ENCODE measurements at regions not wholly inside any gene's neighbourhood (a gene's known extent, or its start where the extent isn't known, plus 50 kb on each side); places are given as distances from the start of the nearest gene placed in this dataset.

- H3K4me3 Mint-ChIP-seq: no peak overlapping the region; a peak in 1 of 5 replicates
- no peak overlapping the region for H2BK15ac ChIP-seq (ENCODE audit: low read depth, low read length)
- no peaks in the 10 kb centered on the region for H3K36me3 Mint-ChIP-seq (ENCODE audit: insufficient read depth in 1 of 3, low read depth in 3 of 3)
- no peaks in the 10 kb centered on the region; a peak in 1 of 5 replicates for H3K9me3 Mint-ChIP-seq
- no peak overlapping the region for H4K5ac ChIP-seq (ENCODE audit: insufficient read length, low read depth, low read length)
- H2BK120ac ChIP-seq (ENCODE audit: low read depth, low read length, poor library complexity, severe bottlenecking): no peak overlapping the region
- H3K27me3 ChIP-seq (ENCODE audit: insufficient read depth, low read length): no peaks in the 10 kb centered on the region
- H3K27me3 Mint-ChIP-seq (ENCODE audit: low read depth): peaks cover 6% of the 10 kb centered on the region; the same call in 1 of the 2 replicates
- H2AK5ac ChIP-seq (ENCODE audit: insufficient read length, low read length): no peak overlapping the region
- no peak overlapping the region for H3K4ac ChIP-seq (ENCODE audit: low read depth, low read length)
- no peaks in the 10 kb centered on the region for H4K20me1 ChIP-seq (ENCODE audit: control insufficient read depth, insufficient read depth, insufficient read length)
- H3T11ph ChIP-seq (ENCODE audit: low read length): no peak overlapping the region
- no peak overlapping the region for H4K8ac ChIP-seq (replicated peaks; ENCODE audit: insufficient read length, low read depth, low read length)
- no peaks in the 10 kb centered on the region; the same call in 1 of the 2 replicates for H3K4me1 ChIP-seq (ENCODE audit: insufficient read depth, low read length)
- H2AFZ ChIP-seq (ENCODE audit: low read length): no peak overlapping the region
- H3K23ac ChIP-seq (ENCODE audit: insufficient read length, low read depth, low read length): no peak overlapping the region
- H2BK12ac ChIP-seq (ENCODE audit: insufficient read length, low read depth, low read length): no peak overlapping the region
- no peak overlapping the region for H3K9ac ChIP-seq (ENCODE audit: extremely low read depth, insufficient read length, low read length)
- no CpG with 5 or more reads among the region's 5 CpGs for WGBS (ENCODE audit: extremely low coverage, insufficient read length, low lambda C conversion rate)
- H3K4me1 Mint-ChIP-seq: peaks cover 21 to 22% of the 10 kb centered on the region in 2 experiments
- no peak overlapping the region for H4K91ac ChIP-seq (ENCODE audit: insufficient read length, low read depth, low read length)
- TF ChIP-seq CTCF (conservative IDR thresholded peaks at IDR 0.05): no peak
- no peaks in the 10 kb centered on the region for H3K9me3 ChIP-seq (ENCODE audit: control insufficient read depth, low read depth, low read length)
- H3K27ac ChIP-seq (ENCODE audit: insufficient read length, low read depth, low read length): no peak overlapping the region
- H3K18ac ChIP-seq (ENCODE audit: insufficient read length, low read depth, low read length): no peak overlapping the region
- H3K14ac ChIP-seq (ENCODE audit: insufficient read depth, low read length): no peak overlapping the region; the same call in 1 of the 2 replicates
- H3K4me2 ChIP-seq (ENCODE audit: insufficient read depth, insufficient read length, low read length): no peak overlapping the region
- no peaks in the 10 kb centered on the region for H3K79me1 ChIP-seq (ENCODE audit: insufficient read depth, low read depth, low read length, poor library complexity, severe bottlenecking)
- no peak overlapping the region for H2BK5ac ChIP-seq (ENCODE audit: insufficient read length, low read length)
- no peaks in the 10 kb centered on the region for H3K23me2 ChIP-seq (ENCODE audit: insufficient read length, low read depth, low read length, poor library complexity, severe bottlenecking)
- no peak overlapping the region for H3K56ac ChIP-seq (ENCODE audit: insufficient read length, low read depth, low read length)
- DNase-seq: no peak
- H3K27ac Mint-ChIP-seq: no peak overlapping the region
- no peaks in the 10 kb centered on the region for H3K79me2 ChIP-seq (ENCODE audit: insufficient read depth, low read length)
- H2BK20ac ChIP-seq (ENCODE audit: low read depth, low read length, poor library complexity, severe bottlenecking): no peak overlapping the region
Measured at GRCh38 chr2:16248571-16249105, 308.3 kb downstream of the MYCN start.

All from H9 (cell line).